Right atrium auricular region (tissue), 2 donors: ENCODE measurements at regions not wholly inside any gene's neighbourhood (a gene's known extent, or its start where the extent isn't known, plus 50 kb on each side); places are given as distances from the start of the nearest gene placed in this dataset.
A peak's percentile ranks its signal among the peaks of the same experiment; 100 is the strongest.
"Not testable (repeated sequence)": the region's sequence is repeated elsewhere in the genome, so short reads cannot be mapped to it uniquely, and the experiment has no call there.

Experiments
- DNase-seq: peaks from one replicate; pipeline ENCODE4 v3.0.0-alpha.2; 2019; ENCODE audit warnings: low spot score
- H3K27ac ChIP-seq, 2 donors: fragments of 200-600 bp; sonication (generic); 1 replicate in 1 of 2; 2 replicates in 1 of 2; pipeline ENCODE4 v1.5.1; 2016 to 2019
- H3K27me3 ChIP-seq, 2 donors: fragments of 200-600 bp; sonication (generic); one replicate each; pipeline versions ENCODE4 v1.5.1 to v1.6.0; 2017 to 2019
- H3K36me3 ChIP-seq: fragments of 200-600 bp; sonication (generic); one replicate; pipeline ENCODE4 v1.5.1; 2016
- H3K4me1 ChIP-seq, 2 donors: fragments of 200-600 bp; sonication (generic); one replicate each; pipeline versions ENCODE4 v1.5.1 to v1.6.0; 2017 to 2019
- H3K4me3 ChIP-seq, 2 donors: fragments of 200-600 bp; sonication (generic); 1 replicate in 1 of 2; 2 replicates in 1 of 2; pipeline ENCODE4 v1.5.1; 2017 to 2019; ENCODE audit warnings: mild to moderate bottlenecking in 1 of 2, moderate library complexity in 1 of 2
- H3K9me3 ChIP-seq, 2 donors: fragments of 200-600 bp; sonication (generic); one replicate each; pipeline ENCODE4 v1.5.1; 2019
- CTCF ChIP-seq, 2 donors: fragments of 200-600 bp; sonication (generic); IDR thresholded peaks; one replicate each; pipeline ENCODE4 v1.5.1; 2019; ENCODE audit warnings: antibody characterized with exemption in 2 of 2

GRCh38 chr11:114794048-114794684, 115.8 kb downstream of the NXPE2 start:
- Histone ChIP-seq H3K36me3 (no peaks in the 10 kb centered on the region), H3K4me3 (no peak overlapping the region), H3K27ac (no peak overlapping the region), H3K9me3 (no peaks in the 10 kb centered on the region), H3K4me1 (peaks cover 0 to 10% of the 10 kb centered on the region in 2 donors), H3K27me3 (no peaks in the 10 kb centered on the region)
- no peak for TF ChIP-seq CTCF (IDR thresholded peaks at IDR 0.05)
- no peak for DNase-seq

DNA sequence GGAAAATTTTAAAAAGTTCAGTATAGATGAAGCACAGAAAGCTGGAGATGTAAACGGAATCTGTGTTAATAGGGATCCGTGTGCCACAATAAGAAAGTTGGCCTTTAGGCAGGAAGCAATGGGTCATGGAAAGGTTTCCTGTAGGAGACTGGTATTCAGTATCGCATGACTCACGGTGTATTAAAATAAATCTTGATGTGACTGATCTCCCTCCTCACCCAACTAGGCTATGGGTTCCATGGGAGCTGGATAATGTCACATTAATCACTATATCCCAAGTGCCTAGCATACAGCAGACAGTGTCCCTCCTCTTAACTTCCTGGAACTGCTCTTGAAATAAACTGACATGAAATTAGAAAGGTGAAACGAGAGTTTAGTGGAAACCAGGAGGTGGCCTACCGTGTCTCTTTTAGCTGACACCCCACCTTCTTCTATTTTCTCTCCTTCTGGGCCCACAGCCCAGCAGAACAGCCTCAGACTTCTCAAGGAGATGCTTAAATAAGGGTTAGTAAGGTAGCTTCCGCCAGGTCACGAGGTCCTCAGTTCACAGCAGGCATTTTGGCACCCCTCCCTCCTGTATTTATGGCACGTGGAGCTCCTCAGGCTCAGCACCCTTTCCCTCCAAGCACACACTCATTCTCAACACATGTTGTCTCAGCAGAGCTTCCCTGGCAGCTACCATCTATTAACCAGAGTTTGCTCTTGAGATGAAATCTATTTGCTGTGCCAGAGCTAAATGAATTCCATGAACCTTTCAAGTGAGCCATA, 118.8 kb downstream of the NXPE2 start:
- Histone ChIP-seq H3K9me3 (no peaks in the 10 kb centered on the region), H3K4me3 (no peak overlapping the region), H3K27me3 (no peaks in the 10 kb centered on the region), H3K27ac (peak overlapping the region; percentile 12 to 86), H3K36me3 (no peaks in the 10 kb centered on the region), H3K4me1 (peaks cover 0 to 10% of the 10 kb centered on the region in 2 donors)
- no peak for DNase-seq
- no peak for TF ChIP-seq CTCF (IDR thresholded peaks at IDR 0.05)

- Histone ChIP-seq H3K4me1 (peaks cover 0 to 10% of the 10 kb centered on the region in 2 donors), H3K36me3 (no peaks in the 10 kb centered on the region), H3K27me3 (no peaks in the 10 kb centered on the region), H3K9me3 (no peaks in the 10 kb centered on the region), H3K27ac (no peak overlapping the region), H3K4me3 (no peak overlapping the region)
- TF ChIP-seq CTCF (IDR thresholded peaks at IDR 0.05), result peak in 1 of 2 donors; percentile 44
- DNase-seq, result no peak
These were observed 121.1 kb downstream of the NXPE2 start for GRCh38 chr11:114799476-114799875.

DNA sequence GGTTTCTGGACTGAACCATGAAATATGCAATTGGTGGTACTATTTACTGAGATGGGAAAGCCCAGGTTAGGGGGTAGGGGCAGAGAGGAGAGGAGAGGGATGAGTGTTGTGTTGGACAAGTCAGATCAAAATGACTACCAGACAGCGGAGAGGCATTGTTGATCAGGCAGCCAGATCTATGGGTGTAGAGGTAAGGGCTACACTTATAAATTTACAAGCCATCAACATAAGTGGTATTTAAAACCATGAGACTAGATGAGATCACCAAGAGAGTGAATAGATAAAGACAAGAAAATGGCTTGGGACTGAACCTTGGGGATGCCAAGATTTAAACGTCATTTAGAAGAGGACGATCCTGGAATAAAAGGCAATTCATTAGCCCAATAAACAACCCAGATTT, 123.4 kb downstream of the NXPE2 start:
- Histone ChIP-seq H3K4me1 (peaks cover 0 to 10% of the 10 kb centered on the region in 2 donors), H3K27ac (no peak overlapping the region), H3K4me3 (no peak overlapping the region), H3K36me3 (no peaks in the 10 kb centered on the region), H3K9me3 (no peaks in the 10 kb centered on the region), H3K27me3 (no peaks in the 10 kb centered on the region)
- no peak for DNase-seq
- no peak for TF ChIP-seq CTCF (IDR thresholded peaks at IDR 0.05)

- no peak for TF ChIP-seq CTCF (IDR thresholded peaks at IDR 0.05)
- H3K4me1 ChIP-seq, result peaks cover 0 to under 1% of the 10 kb centered on the region in 2 donors
- no peaks in the 10 kb centered on the region for H3K27me3 ChIP-seq
- no peak overlapping the region for H3K27ac ChIP-seq
- DNase-seq, result no peak
- H3K4me3 ChIP-seq, result no peak overlapping the region
- H3K9me3 ChIP-seq, result no peaks in the 10 kb centered on the region
- no peaks in the 10 kb centered on the region for H3K36me3 ChIP-seq
These were observed 124.6 kb downstream of the NXPE2 start for GRCh38 chr11:114802878-114803277.

DNA sequence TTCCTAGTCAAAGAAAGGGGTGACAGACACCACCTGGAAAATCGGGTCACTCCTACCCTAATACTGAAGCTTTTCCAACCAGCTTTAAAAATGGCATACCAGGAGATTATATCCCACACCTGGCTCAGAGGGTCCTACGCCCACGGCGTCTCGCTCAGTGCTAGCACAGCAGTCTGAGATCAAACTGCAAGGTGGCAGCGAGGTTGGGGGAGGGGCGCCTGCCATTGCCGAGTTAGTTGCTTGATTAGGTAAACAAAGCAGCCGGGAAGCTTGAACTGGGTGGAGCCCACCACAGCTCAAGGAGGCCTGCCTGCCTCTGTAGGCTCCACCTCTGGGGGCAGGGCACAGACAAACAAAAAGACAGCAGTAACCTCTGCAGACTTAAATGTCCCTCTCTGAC, 127.1 kb downstream of the NXPE2 start:
- H3K27ac ChIP-seq, result not testable (repeated sequence)

More for the DNA sequence above, 127.1 kb downstream of the NXPE2 start:
- not testable (repeated sequence) for H3K4me1 ChIP-seq, H3K9me3 ChIP-seq, H3K27me3 ChIP-seq, H3K4me3 ChIP-seq, DNase-seq, H3K36me3 ChIP-seq
